Cardiac fibroblast (primary cell): ENCODE measurements at regions not wholly inside any gene's neighbourhood (a gene's known extent, or its start where the extent isn't known, plus 50 kb on each side); places are given as distances from the start of the nearest gene placed in this dataset.

Source experiments
- DNase-seq, 2 donors: peaks; one replicate each; pipeline versions ENCODE4 v3.0.0 to v3.0.0-alpha.2; 2010; ENCODE audit warnings: low read depth in 2 of 2
- H3K4me3 ChIP-seq, 2 donors: replicated peaks in 1 of 2; 1 replicate in 1 of 2; 2 replicates in 1 of 2; pipeline ENCODE4 v1.5.1; 2011; ENCODE audit warnings: low read depth in 2 of 2, low read length in 2 of 2, mild to moderate bottlenecking in 2 of 2, moderate library complexity in 1 of 2
- TF ChIP-seq, protein P1 (sequence below): IDR thresholded peaks from one replicate; pipeline ENCODE4 v1.5.1; 2011; ENCODE audit warnings: low read depth, mild to moderate bottlenecking, low read length, inconsistent platforms

DNA sequence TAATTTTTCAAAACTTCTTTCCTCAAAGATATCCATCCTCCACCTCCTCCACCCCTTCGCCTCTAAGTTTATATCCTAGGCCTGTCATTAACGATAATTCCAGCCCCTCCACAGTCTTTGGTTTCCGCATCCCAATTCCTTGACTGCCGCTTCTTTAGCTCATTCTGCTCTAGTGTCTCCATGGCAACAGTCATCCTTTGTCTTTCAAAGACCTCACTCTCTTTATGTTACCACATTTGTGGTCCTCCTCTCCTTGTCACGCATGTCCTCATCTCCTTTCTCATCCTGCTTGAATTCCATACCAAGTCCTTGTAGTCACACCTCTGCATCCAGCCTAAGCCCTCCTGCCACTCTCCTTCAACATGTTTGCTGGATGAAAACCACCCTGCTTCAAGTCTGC, 511.2 kb upstream of the KLF6 start:
- H3K4me3 ChIP-seq = no peak overlapping the region
- TF ChIP-seq, protein P1, sequence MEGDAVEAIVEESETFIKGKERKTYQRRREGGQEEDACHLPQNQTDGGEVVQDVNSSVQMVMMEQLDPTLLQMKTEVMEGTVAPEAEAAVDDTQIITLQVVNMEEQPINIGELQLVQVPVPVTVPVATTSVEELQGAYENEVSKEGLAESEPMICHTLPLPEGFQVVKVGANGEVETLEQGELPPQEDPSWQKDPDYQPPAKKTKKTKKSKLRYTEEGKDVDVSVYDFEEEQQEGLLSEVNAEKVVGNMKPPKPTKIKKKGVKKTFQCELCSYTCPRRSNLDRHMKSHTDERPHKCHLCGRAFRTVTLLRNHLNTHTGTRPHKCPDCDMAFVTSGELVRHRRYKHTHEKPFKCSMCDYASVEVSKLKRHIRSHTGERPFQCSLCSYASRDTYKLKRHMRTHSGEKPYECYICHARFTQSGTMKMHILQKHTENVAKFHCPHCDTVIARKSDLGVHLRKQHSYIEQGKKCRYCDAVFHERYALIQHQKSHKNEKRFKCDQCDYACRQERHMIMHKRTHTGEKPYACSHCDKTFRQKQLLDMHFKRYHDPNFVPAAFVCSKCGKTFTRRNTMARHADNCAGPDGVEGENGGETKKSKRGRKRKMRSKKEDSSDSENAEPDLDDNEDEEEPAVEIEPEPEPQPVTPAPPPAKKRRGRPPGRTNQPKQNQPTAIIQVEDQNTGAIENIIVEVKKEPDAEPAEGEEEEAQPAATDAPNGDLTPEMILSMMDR = no peak
- DNase-seq = no peak

DNA sequence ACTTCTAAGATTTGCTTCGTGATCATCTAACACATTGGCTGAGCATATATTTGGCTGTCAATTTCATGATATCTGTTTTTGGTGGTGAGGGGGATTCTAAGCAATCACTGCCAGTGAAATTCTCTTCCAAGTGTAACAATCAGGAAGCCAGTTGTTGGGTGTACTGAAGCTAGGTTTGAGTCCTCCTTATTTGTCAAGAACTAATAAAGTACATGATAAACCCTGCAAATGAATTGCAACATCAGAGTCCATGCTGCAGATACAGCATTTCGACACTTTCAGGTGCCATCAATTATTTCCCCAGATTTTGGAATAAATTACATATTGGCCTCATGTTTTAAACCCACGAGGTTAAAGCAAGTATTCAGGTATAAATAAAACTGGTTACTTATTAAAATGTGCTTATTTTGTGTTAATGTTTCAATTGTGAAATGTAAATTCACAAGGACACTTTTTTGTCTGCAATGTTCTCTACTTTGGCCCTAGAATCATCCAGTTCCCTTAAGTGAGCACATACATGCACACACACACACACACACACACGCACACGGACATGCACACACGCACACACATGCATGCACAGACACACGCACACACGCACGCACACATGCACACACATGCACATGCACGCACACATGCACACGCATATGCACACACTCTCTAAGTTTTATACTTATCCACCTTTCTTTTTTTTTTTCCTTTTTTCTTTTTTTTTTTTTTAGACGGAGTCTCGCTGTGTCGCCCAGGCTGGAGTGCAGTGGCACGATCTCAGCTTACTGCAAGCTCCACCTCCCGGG, 510.2 kb upstream of the KLF6 start:
- H3K4me3 ChIP-seq = no peak overlapping the region
- DNase-seq = no peak
- TF ChIP-seq, protein P1 = no peak

DNA sequence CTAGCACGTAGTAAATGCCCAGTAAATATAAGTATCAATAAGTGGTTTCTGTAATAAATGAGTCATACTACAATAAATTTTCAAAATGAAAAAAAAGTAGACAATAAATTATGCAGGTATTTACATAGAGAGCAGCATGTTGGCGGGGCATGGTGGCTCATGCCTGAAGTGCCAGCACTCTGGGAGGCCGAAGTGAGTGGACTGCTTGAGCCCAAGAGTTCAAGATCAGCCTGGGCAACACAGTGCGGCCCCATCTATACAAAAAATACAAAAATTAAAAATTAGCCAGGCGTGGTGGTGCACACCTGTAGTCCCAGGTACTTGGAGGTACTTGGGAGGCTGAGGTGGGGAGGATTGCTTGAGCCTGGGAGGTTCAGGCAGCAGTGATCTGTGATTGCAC, 509.3 kb upstream of the KLF6 start:
- TF ChIP-seq, protein P1 = no peak
- no peak for DNase-seq
- H3K4me3 ChIP-seq = no peak overlapping the region

DNA sequence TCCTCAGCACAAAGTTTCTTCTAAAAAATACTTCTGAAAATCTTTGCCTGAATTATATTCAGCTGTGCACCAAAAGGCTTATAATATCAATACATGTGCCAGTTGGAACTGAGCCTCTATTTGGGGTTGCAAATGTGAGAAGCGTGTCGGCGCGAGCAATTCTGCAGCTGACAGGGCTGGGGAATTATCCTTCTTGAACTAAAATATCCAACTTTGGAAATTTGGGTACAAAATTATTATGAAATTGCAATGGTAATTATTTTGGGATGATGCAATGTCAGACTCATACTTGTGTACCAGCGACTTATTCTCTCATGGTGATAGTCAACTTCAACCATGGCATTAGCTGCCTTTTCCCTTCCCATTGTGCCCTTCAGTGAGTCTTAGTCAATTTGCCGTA, 507.0 kb upstream of the KLF6 start:
- no peak for DNase-seq
- TF ChIP-seq, protein P1 = no peak

DNA sequence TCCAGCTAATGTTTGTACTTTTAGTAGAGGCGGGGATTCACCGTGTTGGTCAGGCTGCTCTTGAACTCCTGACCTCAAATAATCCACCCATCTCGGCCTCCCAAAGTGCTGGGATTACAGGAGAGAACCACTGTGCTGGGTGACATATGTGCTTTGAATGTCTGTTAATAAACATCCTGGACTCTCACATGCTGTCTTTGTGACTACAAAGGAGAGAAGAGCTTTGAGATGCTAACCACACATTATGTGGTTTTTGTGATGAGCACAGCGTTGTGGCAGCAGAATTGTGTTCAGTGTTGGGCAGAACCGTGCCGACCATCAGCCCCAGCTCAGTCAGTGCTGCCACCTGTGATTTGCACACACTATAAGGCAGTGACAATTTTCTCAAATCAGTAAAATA, 500.1 kb upstream of the KLF6 start:
- no peak for DNase-seq
- no peak overlapping the region for H3K4me3 ChIP-seq
- TF ChIP-seq, protein P1 = no peak

More for the DNA sequence above, 507.0 kb upstream of the KLF6 start:
- H3K4me3 ChIP-seq = no peak overlapping the region

DNA sequence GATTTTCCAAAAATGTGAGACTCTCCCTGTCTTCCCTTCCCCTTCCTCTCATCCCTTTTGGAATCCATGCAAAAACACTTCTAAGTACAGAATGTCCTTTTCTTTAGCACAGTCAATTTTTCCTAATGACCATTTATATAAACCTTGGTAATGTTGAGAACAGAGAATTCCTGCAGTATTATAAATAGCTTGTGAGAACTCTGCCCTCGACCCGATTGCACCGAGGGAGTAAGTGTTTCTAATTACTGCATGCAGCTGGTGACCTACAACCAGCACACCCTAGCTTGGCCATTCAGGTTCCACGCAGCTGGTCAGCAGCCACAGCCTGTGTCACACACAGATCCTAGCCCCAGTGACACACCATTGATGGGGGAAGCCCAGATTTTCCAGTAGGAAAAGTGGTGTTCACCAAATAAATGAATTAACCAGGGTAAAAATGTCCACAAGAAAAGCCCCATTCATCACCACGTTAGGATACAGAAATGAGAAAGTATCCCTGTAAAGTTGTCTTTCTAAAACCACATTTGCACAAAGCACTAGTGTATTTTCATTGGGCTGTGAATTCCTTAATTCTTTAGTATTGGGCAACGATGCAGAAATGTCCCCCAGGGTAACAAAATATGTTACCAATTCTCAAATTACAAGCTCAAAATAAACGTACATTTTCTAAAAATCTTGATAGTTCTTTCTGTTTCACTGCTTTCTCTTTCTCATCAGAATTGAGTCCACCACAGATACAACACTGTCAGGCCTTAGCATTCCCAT, 499.0 kb upstream of the KLF6 start:
- H3K4me3 ChIP-seq = no peak overlapping the region
- TF ChIP-seq, protein P1 = no peak
- DNase-seq = peak; percentile 60 to 71
